Pancreas (tissue), 10 donors: ENCODE measurements at regions not wholly inside any gene's neighbourhood (a gene's known extent, or its start where the extent isn't known, plus 50 kb on each side); places are given as distances from the start of the nearest gene placed in this dataset.

ENCODE experiments used
- ATAC-seq, 4 donors: fragments of 200-7000 bp; cut with Tn5 transposase; one replicate each; pipeline versions ENCODE4 v1.8.0 to v1.9.1; 2020; ENCODE audit warnings: mild to moderate bottlenecking in 4 of 4, moderate library complexity in 4 of 4
- DNase-seq, 6 donors: peaks; one replicate each; pipeline ENCODE4 v3.0.0-alpha.2; 2020
- FAIRE-seq: peaks from 2 replicates; lab custom pipeline; 2012; peaks lifted over from hg19 to GRCh38; lab: Jason Lieb, UNC
- H3K27ac ChIP-seq, 4 donors: fragments of 200-600 bp; sonication (generic); 1 replicate in 3 of 4; 2 replicates in 1 of 4; pipeline versions ENCODE4 v1.5.0 to v1.8.0; 2020
- H3K27me3 ChIP-seq, 4 donors: fragments of 200-600 bp; one replicate each; pipeline ENCODE4 v1.8.0; 2021
- H3K36me3 ChIP-seq, 3 donors: fragments of 200-600 bp; sonication (generic) in 1 of 3; one replicate each; pipeline versions ENCODE4 v1.5.0 to v1.8.0; 2020 to 2021
- H3K4me1 ChIP-seq, 3 donors: fragments of 200-600 bp; one replicate each; pipeline ENCODE4 v1.8.0; 2021
- H3K4me3 ChIP-seq, 4 donors: fragments of 200-600 bp; sonication (generic) in 2 of 4; one replicate each; pipeline versions ENCODE4 v1.5.0 to v1.8.0; 2020 to 2021
- H3K9me3 ChIP-seq, 4 donors: fragments of 200-600 bp; one replicate each; pipeline ENCODE4 v1.8.0; 2021
- CTCF ChIP-seq, 4 donors: fragments of 200-600 bp; sonication (generic) in 3 of 4; IDR thresholded peaks; one replicate each; pipeline versions ENCODE4 v1.5.0 to v1.8.0; 2021; ENCODE audit warnings: antibody characterized with exemption in 4 of 4
- WGBS, 2 donors: extraction: QIAGEN DNeasy Blood & Tissue Kit; methylation state at CpG; one replicate each; pipeline ENCODE4 v1.1.7; 2013; 5-methylcytosine and 5-hydroxymethylcytosine counted together
- intact Hi-C, 3 donors: fragments of 100-400 bp; cut with DNase I; formaldehyde crosslinking; loops; one replicate each; pipeline versions ENCODE4 v1.11.1 to v1.14.2; 2022
- donor health status: healthy with polysubstance abuse.
- donor health status: DM: no; HTN: no; CAD: no; lungs with moderate emphysema.
- donor health status: DM: no; HTN: no; CAD: no.
- donor health status: control.
- donor health status: control.
- donor health status: Bipolar disorder and iron deficiency.
- donor health status: DM: yes; HTN: yes; CAD: no.
- donor health status: DM: no; HTN: no; CAD: no.
- donor health status: DM: no; HTN: no; CAD: no.
- donor health status: DM: yes; HTN: yes; CAD: no.

GRCh38 chr2:70397186-70397585, 95.3 kb upstream of the FAM136A start:
- Histone ChIP-seq H3K9me3 (no peaks in the 10 kb centered on the region), H3K27ac (no peak overlapping the region), H3K36me3 (no peaks in the 10 kb centered on the region), H3K27me3 (no peaks in the 10 kb centered on the region), H3K4me3 (no peak overlapping the region), H3K4me1 (no peaks in the 10 kb centered on the region)
- TF ChIP-seq CTCF (IDR thresholded peaks at IDR 0.05) = no peak
- ATAC-seq (no peak), DNase-seq (no peak), FAIRE-seq (no peak)
- intact Hi-C loops = no loop called here

GRCh38 chr2:70396612-70397011, 94.7 kb upstream of the FAM136A start:
- TF ChIP-seq CTCF (IDR thresholded peaks at IDR 0.05) = no peak
- Histone ChIP-seq H3K4me1 (no peaks in the 10 kb centered on the region), H3K9me3 (no peaks in the 10 kb centered on the region), H3K27ac (no peak overlapping the region), H3K27me3 (no peaks in the 10 kb centered on the region), H3K4me3 (no peak overlapping the region), H3K36me3 (no peaks in the 10 kb centered on the region)
- FAIRE-seq (no peak), ATAC-seq (no peak), DNase-seq (no peak)
- intact Hi-C loops = no loop called here
- 58 to 75% methylated on average over 5 of the region's 5 CpGs for WGBS, 2 donors

- Histone ChIP-seq H3K27ac (no peak overlapping the region), H3K27me3 (no peaks in the 10 kb centered on the region), H3K36me3 (no peaks in the 10 kb centered on the region), H3K9me3 (no peaks in the 10 kb centered on the region), H3K4me1 (no peaks in the 10 kb centered on the region), H3K4me3 (no peak overlapping the region)
- FAIRE-seq (no peak), DNase-seq (no peak), ATAC-seq (no peak)
- 70 to 86% methylated on average over 3 of the region's 3 CpGs for WGBS, 2 donors
- intact Hi-C loops = no loop called here
- no peak for TF ChIP-seq CTCF (IDR thresholded peaks at IDR 0.05)
Observed at GRCh38 chr2:70393881-70394280, 92.0 kb upstream of the FAM136A start.

GRCh38 chr2:70391988-70392387, 90.1 kb upstream of the FAM136A start:
- H3K36me3 ChIP-seq = no peaks in the 10 kb centered on the region
- 90 to 98% methylated on average over 1 of the region's 1 CpG for WGBS, 2 donors
- no peak for TF ChIP-seq CTCF (IDR thresholded peaks at IDR 0.05)

GRCh38 chr2:70391259-70391658, 89.4 kb upstream of the FAM136A start:
- no peak for TF ChIP-seq CTCF (IDR thresholded peaks at IDR 0.05)
- DNase-seq (no peak), ATAC-seq (no peak), FAIRE-seq (no peak)
- Histone ChIP-seq H3K4me3 (no peak overlapping the region), H3K36me3 (no peaks in the 10 kb centered on the region), H3K27ac (no peak overlapping the region), H3K4me1 (no peaks in the 10 kb centered on the region), H3K9me3 (no peaks in the 10 kb centered on the region), H3K27me3 (no peaks in the 10 kb centered on the region)
- intact Hi-C loops = no loop called here

More at GRCh38 chr2:70391988-70392387, 90.1 kb upstream of the FAM136A start:
- Histone ChIP-seq H3K27ac (no peak overlapping the region), H3K27me3 (no peaks in the 10 kb centered on the region), H3K9me3 (no peaks in the 10 kb centered on the region), H3K4me1 (no peaks in the 10 kb centered on the region), H3K4me3 (no peak overlapping the region)
- ATAC-seq = no peak
- intact Hi-C loops = no loop called here
- no peak for DNase-seq
- no peak for FAIRE-seq
